ENCODE measurements at regions not wholly inside any gene's neighbourhood (a gene's known extent, or its start where the extent isn't known, plus 50 kb on each side); places are given as distances from the start of the nearest gene placed in this dataset.

- no peak for TF ChIP-seq POLR2A (IDR thresholded peaks at IDR 0.05; ENCODE audit: borderline replicate concordance, extremely low read depth, insufficient read depth, insufficient read length)
- TF ChIP-seq REST (IDR thresholded peaks at IDR 0.05; ENCODE audit: low read depth) = no peak
Observed at GRCh38 chr10:118956802-118957442, 72.6 kb upstream of the NANOS1 start.

Data from HCT116 (cell line).